ENCODE measurements at regions not wholly inside any gene's neighbourhood (a gene's known extent, or its start where the extent isn't known, plus 50 kb on each side); places are given as distances from the start of the nearest gene placed in this dataset.
"Not testable (repeated sequence)": the region's sequence is repeated elsewhere in the genome, so short reads cannot be mapped to it uniquely, and the experiment has no call there.

DNA sequence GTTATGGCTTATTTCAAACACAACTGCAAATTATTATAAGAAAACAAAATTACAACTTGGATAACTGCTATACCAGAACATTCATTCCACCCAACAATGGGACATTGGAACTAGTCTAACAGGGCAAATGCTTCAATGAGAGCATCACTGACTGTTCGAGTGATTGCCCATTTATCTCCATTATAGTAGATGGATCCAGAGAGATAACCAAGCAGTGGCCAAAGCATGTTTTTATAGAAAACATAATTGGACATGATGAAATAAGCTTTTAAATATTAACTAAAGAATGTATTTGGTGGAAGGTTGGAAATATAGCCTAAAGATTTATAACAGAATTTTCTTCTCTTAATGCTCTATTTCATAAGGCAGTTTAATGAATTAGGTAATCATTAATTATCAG is 634.8 kb downstream of the NUP35 start:
- no peak overlapping the region for H3K4me3 ChIP-seq
- WGBS: 79% methylated on average over 1 of the region's 1 CpG
- H3K4me1 ChIP-seq: no peaks in the 10 kb centered on the region
- H3K27me3 ChIP-seq: no peaks in the 10 kb centered on the region
- H3K27ac ChIP-seq: no peak overlapping the region
- TF ChIP-seq EP300 (IDR thresholded peaks at IDR 0.05) (no peak), POLR2A (IDR thresholded peaks at IDR 0.05) (no peak), POLR2AphosphoS5 (IDR thresholded peaks at IDR 0.05) (no peak), CTCF (IDR thresholded peaks at IDR 0.05) (no peak)
- no peaks in the 10 kb centered on the region for H3K9me3 ChIP-seq
- H3K36me3 ChIP-seq: no peaks in the 10 kb centered on the region
- no peak for DNase-seq (ENCODE audit: low spot score in 2 of 2)

DNA sequence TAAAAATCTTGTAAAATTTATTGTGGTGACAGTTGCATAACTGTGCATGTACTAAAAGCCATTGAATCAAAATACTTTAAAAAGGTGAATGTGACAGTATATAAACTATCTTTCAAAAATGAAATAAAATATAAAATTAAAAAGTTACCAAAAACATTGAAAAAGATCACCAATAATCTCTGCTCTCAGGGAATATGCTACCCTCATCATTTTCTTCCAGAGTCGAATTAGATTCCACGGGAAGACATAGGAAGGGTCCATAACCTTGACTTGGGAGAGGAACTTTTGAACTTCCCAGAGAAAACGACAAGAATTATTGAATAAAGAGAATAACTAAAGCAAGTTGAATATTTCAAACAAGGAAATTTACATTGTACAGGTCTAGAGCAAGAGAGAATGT is 649.5 kb downstream of the NUP35 start:
- WGBS: 85% methylated on average over 3 of the region's 3 CpGs
- DNase-seq (ENCODE audit: low spot score in 2 of 2): no peak
- Histone ChIP-seq H3K4me1 (no peaks in the 10 kb centered on the region), H3K27me3 (no peaks in the 10 kb centered on the region), H3K9me3 (no peaks in the 10 kb centered on the region), H3K27ac (no peak overlapping the region), H3K4me3 (no peak overlapping the region), H3K36me3 (no peaks in the 10 kb centered on the region)
- TF ChIP-seq POLR2A (IDR thresholded peaks at IDR 0.05) (no peak), EP300 (IDR thresholded peaks at IDR 0.05) (no peak), POLR2AphosphoS5 (IDR thresholded peaks at IDR 0.05) (no peak), CTCF (IDR thresholded peaks at IDR 0.05) (no peak)

- 80% methylated on average over 2 of the region's 2 CpGs for WGBS
- no peak for DNase-seq (ENCODE audit: low spot score in 2 of 2)
- Histone ChIP-seq H3K4me3 (no peak overlapping the region), H3K36me3 (no peaks in the 10 kb centered on the region), H3K27ac (no peak overlapping the region), H3K9me3 (no peaks in the 10 kb centered on the region), H3K27me3 (no peaks in the 10 kb centered on the region), H3K4me1 (no peaks in the 10 kb centered on the region)
- TF ChIP-seq EP300 (IDR thresholded peaks at IDR 0.05) (no peak), CTCF (IDR thresholded peaks at IDR 0.05) (no peak), POLR2A (IDR thresholded peaks at IDR 0.05) (no peak), POLR2AphosphoS5 (IDR thresholded peaks at IDR 0.05) (no peak)
Measured at GRCh38 chr2:183780072-183780471, 655.8 kb downstream of the NUP35 start.

DNA sequence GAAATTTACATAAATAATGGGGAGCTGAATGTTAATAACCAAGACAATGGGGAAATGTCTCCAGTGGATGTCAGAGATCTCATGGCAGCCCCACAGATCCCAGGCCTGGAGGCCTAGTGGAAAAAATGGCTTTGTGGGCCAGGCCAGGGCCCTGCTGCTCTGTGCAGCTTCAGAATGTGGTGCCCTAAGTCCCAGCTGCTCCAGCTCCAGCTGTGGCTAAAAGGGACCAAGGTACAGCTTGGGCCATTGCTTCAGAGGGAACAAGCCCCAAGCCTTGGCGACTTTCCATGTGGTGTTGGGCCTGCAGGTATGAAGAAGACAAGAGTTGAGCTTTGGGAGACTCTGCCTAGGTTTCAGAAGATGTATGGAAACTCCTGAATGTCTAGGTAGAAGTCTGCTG is 658.2 kb downstream of the NUP35 start:
- Histone ChIP-seq H3K36me3 (no peaks in the 10 kb centered on the region), H3K27ac (no peak overlapping the region), H3K9me3 (no peaks in the 10 kb centered on the region), H3K27me3 (no peaks in the 10 kb centered on the region), H3K4me1 (no peaks in the 10 kb centered on the region), H3K4me3 (no peak overlapping the region)
- TF ChIP-seq POLR2AphosphoS5 (IDR thresholded peaks at IDR 0.05): no peak
- no peak for TF ChIP-seq EP300 (IDR thresholded peaks at IDR 0.05)
- no peak for TF ChIP-seq CTCF (IDR thresholded peaks at IDR 0.05)
- no peak for TF ChIP-seq POLR2A (IDR thresholded peaks at IDR 0.05)
- 100% methylated on average over 1 of the region's 1 CpG for WGBS
- DNase-seq (ENCODE audit: low spot score in 2 of 2): no peak

DNA sequence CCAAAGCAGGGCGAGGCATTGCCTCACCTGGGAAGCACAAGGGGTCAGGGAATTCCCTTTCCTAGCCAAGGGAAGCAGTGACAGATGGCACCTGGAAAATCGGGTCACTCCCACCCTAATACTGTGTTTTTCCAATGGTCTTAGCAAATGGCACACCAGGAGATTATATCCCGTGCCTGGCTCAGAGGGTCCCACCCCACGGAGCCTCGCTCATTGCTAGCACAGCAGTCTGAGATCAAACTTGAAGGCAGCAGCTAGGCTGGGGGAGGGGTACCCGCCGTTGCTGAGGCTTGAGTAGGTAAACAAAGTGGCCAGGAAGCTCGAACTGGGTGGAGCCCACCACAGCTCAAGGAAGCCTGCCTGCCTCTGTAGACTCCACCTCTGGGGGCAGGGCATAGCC is 664.6 kb downstream of the NUP35 start:
- not testable (repeated sequence) for H3K4me3 ChIP-seq; H3K9me3 ChIP-seq; H3K27ac ChIP-seq; DNase-seq (ENCODE audit: low spot score in 2 of 2); H3K27me3 ChIP-seq; H3K36me3 ChIP-seq; H3K4me1 ChIP-seq
- 81% methylated on average over 7 of the region's 8 CpGs for WGBS

DNA sequence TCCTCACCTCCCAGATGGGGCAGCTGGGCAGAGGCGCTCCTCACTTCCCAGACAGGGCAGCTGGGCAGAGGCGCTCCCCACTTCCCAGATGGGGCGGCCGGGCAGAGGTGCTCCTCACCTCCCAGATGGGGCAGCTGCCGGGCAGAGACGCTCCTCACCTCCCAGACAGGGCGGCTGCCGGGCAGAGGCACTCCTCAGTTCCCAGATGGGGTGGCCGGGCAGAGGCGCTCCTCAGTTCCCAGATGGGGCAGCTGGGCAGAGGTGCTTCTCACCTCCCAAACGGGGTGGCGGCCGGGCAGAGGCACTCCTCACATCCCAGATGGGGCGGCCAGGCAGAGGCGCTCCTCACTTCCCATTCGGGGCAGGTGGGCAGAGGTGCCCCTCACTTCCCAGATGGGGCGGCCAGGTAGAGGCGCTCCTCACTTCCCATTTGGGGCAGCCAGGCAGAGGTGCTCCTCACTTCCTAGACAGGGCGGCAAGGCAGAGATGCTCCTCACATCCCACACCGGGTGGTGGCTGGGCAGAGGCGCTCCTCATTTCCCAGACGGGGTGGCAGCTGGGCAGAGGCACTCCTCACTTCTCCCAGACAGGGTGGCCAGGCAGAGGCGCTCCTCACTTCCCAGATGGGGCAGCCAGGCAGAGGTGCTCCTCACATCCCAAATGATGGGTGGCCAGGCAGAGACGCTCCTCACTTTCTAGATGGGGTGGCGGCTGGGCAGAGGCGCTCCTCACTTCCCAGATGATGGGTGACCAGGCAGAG is 668.1 kb downstream of the NUP35 start:
- 95% methylated on average over 11 of the region's 26 CpGs for WGBS

More for the DNA sequence above, 668.1 kb downstream of the NUP35 start:
- not testable (repeated sequence) for H3K4me1 ChIP-seq; H3K27ac ChIP-seq; DNase-seq (ENCODE audit: low spot score in 2 of 2); H3K27me3 ChIP-seq; H3K36me3 ChIP-seq; H3K4me3 ChIP-seq; H3K9me3 ChIP-seq

All from suprapubic skin (tissue), 4 donors.